ENCODE measurements at regions not wholly inside any gene's neighbourhood (a gene's known extent, or its start where the extent isn't known, plus 50 kb on each side); places are given as distances from the start of the nearest gene placed in this dataset.

DNA sequence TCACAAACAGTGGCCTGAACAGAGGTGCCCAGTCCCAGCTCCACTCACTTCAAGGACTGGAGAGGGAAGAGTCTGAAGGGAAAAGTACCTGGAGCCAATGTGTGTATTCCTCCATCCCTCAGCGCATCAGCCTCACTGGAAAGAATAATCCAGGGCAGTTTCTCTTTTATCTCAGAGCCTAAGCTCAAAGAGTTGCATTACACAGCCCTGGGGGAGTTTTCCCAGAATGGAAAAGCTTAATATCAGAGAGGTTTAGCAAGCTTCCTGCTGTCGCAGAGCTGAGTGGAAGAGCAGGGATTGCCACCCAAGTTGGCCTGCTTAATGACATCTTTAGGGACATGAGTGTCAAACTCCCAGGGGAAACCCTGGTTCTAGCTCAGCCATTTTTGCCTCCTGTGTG lies 80.4 kb upstream of the MSX1 start:
- POLR2A ChIA-PET: no interaction called here
- Histone ChIP-seq H3K27me3 (replicated peaks in 1 of 2; ENCODE audit: control insufficient read depth in 2 of 2, insufficient read depth in 2 of 2, low read length in 1 of 2) (no peaks in the 10 kb centered on the region), H4K20me1 (ENCODE audit: control insufficient read depth, insufficient read depth) (no peaks in the 10 kb centered on the region), H3K36me3 (ENCODE audit: control insufficient read depth in 2 of 2, insufficient read depth in 2 of 2, low read length in 1 of 2) (no peaks in the 10 kb centered on the region), H3K4me2 (ENCODE audit: control insufficient read depth, insufficient read depth) (no peak overlapping the region), H3K79me2 (ENCODE audit: control insufficient read depth, insufficient read depth, low read length) (no peaks in the 10 kb centered on the region), H3K27ac (ENCODE audit: control insufficient read depth, insufficient read depth) (no peak overlapping the region), H2AFZ (ENCODE audit: control insufficient read depth, low read depth, low read length) (no peak overlapping the region), H3K4me3 (no peak overlapping the region), H3K9ac (ENCODE audit: control insufficient read depth, insufficient read depth, low read length) (no peak overlapping the region), H3K9me3 (replicated peaks; ENCODE audit: control insufficient read depth, insufficient read depth, low read length) (no peaks in the 10 kb centered on the region; the same call in 2 of the 3 replicates), H3K4me1 (ENCODE audit: control insufficient read depth, insufficient read depth, low read length) (no peaks in the 10 kb centered on the region)
- FAIRE-seq: no peak
- no peak for ATAC-seq
- RAD21 ChIA-PET (ENCODE audit: unreplicated experiment): no interaction called here
- intact Hi-C loops (cut with micrococcal nuclease; ENCODE audit: unreplicated experiment) (no loop called here), in situ Hi-C loops (cut with MboI) (no loop called here)
- 54% methylated on average over 2 of the region's 2 CpGs for WGBS (ENCODE audit: insufficient coverage, insufficient replicate concordance, low lambda C conversion rate, missing lambda C conversion rate)
- DNase-seq (ENCODE audit: low read depth, low spot score): no peak
- BruUV-seq (replicated peaks): no TSS peak
- CTCF ChIA-PET: interaction anchor here (0.6 kb wide), 1 partner anchor 18 kb away, joined by 3 read pairs; no protein-coding TSS in a partner anchor
- TF ChIP-seq ZSCAN29 (IDR thresholded peaks at IDR 0.05) (no peak), TCF3 (IDR thresholded peaks at IDR 0.05; ENCODE audit: borderline replicate concordance, insufficient read depth, low read depth, low read length) (no peak), KAT2A (conservative IDR thresholded peaks at IDR 0.05; ENCODE audit: control insufficient read depth, low read depth, low read length) (no peak), ZNF24 (IDR thresholded peaks at IDR 0.05) (no peak), CREB1 (IDR thresholded peaks at IDR 0.05; ENCODE audit: low read depth) (no peak), ATF7 (IDR thresholded peaks at IDR 0.05; ENCODE audit: low read depth) (no peak), CHD1 (IDR thresholded peaks at IDR 0.05; ENCODE audit: low read depth, low read length) (no peak)
- SMC1A ChIA-PET (ENCODE audit: uncharacterized antibody, unreplicated experiment): no interaction called here

DNA sequence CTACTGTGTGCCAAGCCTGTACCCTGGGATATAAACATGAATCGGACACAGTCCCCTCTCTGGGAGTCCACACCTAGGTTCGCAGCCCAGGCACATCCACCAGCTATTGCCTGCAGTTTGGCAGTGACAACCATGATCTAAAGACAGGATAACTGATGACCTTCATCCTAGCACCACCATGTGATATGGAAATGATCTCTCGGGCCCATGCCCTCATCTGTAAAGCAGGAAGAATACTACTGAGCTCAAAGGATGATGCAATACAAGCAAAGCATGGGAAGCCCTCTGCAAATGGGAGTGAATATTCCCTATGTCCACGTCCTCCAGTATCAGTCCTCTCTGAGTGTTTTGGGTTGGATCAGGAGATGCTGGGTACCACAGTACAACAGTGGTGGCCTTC lies 80.9 kb upstream of the MSX1 start:
- SMC1A ChIA-PET (ENCODE audit: uncharacterized antibody, unreplicated experiment): no interaction called here
- Histone ChIP-seq H3K27me3 (replicated peaks in 1 of 2; ENCODE audit: control insufficient read depth in 2 of 2, insufficient read depth in 2 of 2, low read length in 1 of 2) (no peaks in the 10 kb centered on the region), H3K9me3 (replicated peaks; ENCODE audit: control insufficient read depth, insufficient read depth, low read length) (no peaks in the 10 kb centered on the region; the same call in 2 of the 3 replicates), H3K36me3 (ENCODE audit: control insufficient read depth in 2 of 2, insufficient read depth in 2 of 2, low read length in 1 of 2) (no peaks in the 10 kb centered on the region), H3K4me2 (ENCODE audit: control insufficient read depth, insufficient read depth) (no peak overlapping the region), H3K4me3 (no peak overlapping the region), H3K79me2 (ENCODE audit: control insufficient read depth, insufficient read depth, low read length) (no peaks in the 10 kb centered on the region), H4K20me1 (ENCODE audit: control insufficient read depth, insufficient read depth) (no peaks in the 10 kb centered on the region), H3K4me1 (ENCODE audit: control insufficient read depth, insufficient read depth, low read length) (no peaks in the 10 kb centered on the region), H2AFZ (ENCODE audit: control insufficient read depth, low read depth, low read length) (no peak overlapping the region), H3K27ac (ENCODE audit: control insufficient read depth, insufficient read depth) (no peak overlapping the region), H3K9ac (ENCODE audit: control insufficient read depth, insufficient read depth, low read length) (no peak overlapping the region)
- 69% methylated on average over 4 of the region's 4 CpGs for WGBS (ENCODE audit: insufficient coverage, insufficient replicate concordance, low lambda C conversion rate, missing lambda C conversion rate)
- DNase-seq (ENCODE audit: low read depth, low spot score) (no peak), ATAC-seq (no peak), FAIRE-seq (no peak)
- POLR2A ChIA-PET: no interaction called here
- RAD21 ChIA-PET (ENCODE audit: unreplicated experiment): no interaction called here
- BruUV-seq (replicated peaks): no TSS peak
- in situ Hi-C loops (cut with MboI) (no loop called here), intact Hi-C loops (cut with micrococcal nuclease; ENCODE audit: unreplicated experiment) (no loop called here)
- CTCF ChIA-PET: interaction anchor here (0.6 kb wide), 1 partner anchor 28 kb away, joined by 3 read pairs; no protein-coding TSS in a partner anchor
- no peak for TF ChIP-seq ASH2L (IDR thresholded peaks at IDR 0.05; ENCODE audit: borderline replicate concordance, low read depth)
- TF ChIP-seq, protein P1, sequence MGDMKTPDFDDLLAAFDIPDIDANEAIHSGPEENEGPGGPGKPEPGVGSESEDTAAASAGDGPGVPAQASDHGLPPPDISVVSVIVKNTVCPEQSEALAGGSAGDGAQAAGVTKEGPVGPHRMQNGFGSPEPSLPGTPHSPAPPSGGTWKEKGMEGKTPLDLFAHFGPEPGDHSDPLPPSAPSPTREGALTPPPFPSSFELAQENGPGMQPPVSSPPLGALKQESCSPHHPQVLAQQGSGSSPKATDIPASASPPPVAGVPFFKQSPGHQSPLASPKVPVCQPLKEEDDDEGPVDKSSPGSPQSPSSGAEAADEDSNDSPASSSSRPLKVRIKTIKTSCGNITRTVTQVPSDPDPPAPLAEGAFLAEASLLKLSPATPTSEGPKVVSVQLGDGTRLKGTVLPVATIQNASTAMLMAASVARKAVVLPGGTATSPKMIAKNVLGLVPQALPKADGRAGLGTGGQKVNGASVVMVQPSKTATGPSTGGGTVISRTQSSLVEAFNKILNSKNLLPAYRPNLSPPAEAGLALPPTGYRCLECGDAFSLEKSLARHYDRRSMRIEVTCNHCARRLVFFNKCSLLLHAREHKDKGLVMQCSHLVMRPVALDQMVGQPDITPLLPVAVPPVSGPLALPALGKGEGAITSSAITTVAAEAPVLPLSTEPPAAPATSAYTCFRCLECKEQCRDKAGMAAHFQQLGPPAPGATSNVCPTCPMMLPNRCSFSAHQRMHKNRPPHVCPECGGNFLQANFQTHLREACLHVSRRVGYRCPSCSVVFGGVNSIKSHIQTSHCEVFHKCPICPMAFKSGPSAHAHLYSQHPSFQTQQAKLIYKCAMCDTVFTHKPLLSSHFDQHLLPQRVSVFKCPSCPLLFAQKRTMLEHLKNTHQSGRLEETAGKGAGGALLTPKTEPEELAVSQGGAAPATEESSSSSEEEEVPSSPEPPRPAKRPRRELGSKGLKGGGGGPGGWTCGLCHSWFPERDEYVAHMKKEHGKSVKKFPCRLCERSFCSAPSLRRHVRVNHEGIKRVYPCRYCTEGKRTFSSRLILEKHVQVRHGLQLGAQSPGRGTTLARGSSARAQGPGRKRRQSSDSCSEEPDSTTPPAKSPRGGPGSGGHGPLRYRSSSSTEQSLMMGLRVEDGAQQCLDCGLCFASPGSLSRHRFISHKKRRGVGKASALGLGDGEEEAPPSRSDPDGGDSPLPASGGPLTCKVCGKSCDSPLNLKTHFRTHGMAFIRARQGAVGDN (IDR thresholded peaks at IDR 0.05): no peak
- TF ChIP-seq ETV6 (conservative IDR thresholded peaks at IDR 0.05 in 1 of 2, IDR thresholded peaks at IDR 0.05 in 1 of 2; ENCODE audit: borderline replicate concordance in 1 of 2, low read depth in 1 of 2): no peak
- TF ChIP-seq, protein P2, sequence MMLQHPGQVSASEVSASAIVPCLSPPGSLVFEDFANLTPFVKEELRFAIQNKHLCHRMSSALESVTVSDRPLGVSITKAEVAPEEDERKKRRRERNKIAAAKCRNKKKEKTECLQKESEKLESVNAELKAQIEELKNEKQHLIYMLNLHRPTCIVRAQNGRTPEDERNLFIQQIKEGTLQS (IDR thresholded peaks at IDR 0.05; ENCODE audit: borderline replicate concordance, extremely low read depth, low read depth, low read length): no peak
- TF ChIP-seq CHD4 (IDR thresholded peaks at IDR 0.05): no peak
- TF ChIP-seq YY1 (IDR thresholded peaks at IDR 0.05; ENCODE audit: low read depth, low read length): no peak
- no peak for TF ChIP-seq HDGF (IDR thresholded peaks at IDR 0.05)
- no peak for TF ChIP-seq PAX8 (IDR thresholded peaks at IDR 0.05)
- no peak for TF ChIP-seq RUNX3 (IDR thresholded peaks at IDR 0.05; ENCODE audit: low read length)
- no peak for TF ChIP-seq BACH1 (IDR thresholded peaks at IDR 0.05; ENCODE audit: borderline replicate concordance)

All from GM12878 (cell line).